ENCODE measurements at regions not wholly inside any gene's neighbourhood (a gene's known extent, or its start where the extent isn't known, plus 50 kb on each side); places are given as distances from the start of the nearest gene placed in this dataset.
"Not testable (repeated sequence)": the region's sequence is repeated elsewhere in the genome, so short reads cannot be mapped to it uniquely, and the experiment has no call there.

- Mint-ChIP-seq H3K9me3 (no peaks in the 10 kb centered on the region), H3K4me3 (no peak overlapping the region), H3K27ac (no peak overlapping the region), H3K36me3 (no peaks in the 10 kb centered on the region), H3K27me3 (ENCODE audit: insufficient read depth, low read depth) (no peaks in the 10 kb centered on the region), H3K4me1 (no peaks in the 10 kb centered on the region)
- no peak overlapping the region for H3K4me3 ChIP-seq
- no peaks in the 10 kb centered on the region for H3K4me1 ChIP-seq
- DNase-seq (ENCODE audit: low spot score) = no peak
- H3K9ac ChIP-seq = no peak overlapping the region
- no peaks in the 10 kb centered on the region for H3K79me2 ChIP-seq (ENCODE audit: low read depth)
- no peak overlapping the region for H3K4me2 ChIP-seq
- no peaks in the 10 kb centered on the region for H3K36me3 ChIP-seq
- no peak overlapping the region for H2AFZ ChIP-seq (replicated peaks)
- H3K27me3 ChIP-seq = no peaks in the 10 kb centered on the region
- no peaks in the 10 kb centered on the region for H3F3A ChIP-seq (ENCODE audit: low read depth)
- H3K9me3 ChIP-seq (ENCODE audit: low read depth) = no peaks in the 10 kb centered on the region
- no peak overlapping the region for H3K27ac ChIP-seq
- TF ChIP-seq EZH2 (IDR thresholded peaks at IDR 0.05) (no peak), EZH2phosphoT487 (IDR thresholded peaks at IDR 0.05) (no peak)
- TF ChIP-seq, protein P1, sequence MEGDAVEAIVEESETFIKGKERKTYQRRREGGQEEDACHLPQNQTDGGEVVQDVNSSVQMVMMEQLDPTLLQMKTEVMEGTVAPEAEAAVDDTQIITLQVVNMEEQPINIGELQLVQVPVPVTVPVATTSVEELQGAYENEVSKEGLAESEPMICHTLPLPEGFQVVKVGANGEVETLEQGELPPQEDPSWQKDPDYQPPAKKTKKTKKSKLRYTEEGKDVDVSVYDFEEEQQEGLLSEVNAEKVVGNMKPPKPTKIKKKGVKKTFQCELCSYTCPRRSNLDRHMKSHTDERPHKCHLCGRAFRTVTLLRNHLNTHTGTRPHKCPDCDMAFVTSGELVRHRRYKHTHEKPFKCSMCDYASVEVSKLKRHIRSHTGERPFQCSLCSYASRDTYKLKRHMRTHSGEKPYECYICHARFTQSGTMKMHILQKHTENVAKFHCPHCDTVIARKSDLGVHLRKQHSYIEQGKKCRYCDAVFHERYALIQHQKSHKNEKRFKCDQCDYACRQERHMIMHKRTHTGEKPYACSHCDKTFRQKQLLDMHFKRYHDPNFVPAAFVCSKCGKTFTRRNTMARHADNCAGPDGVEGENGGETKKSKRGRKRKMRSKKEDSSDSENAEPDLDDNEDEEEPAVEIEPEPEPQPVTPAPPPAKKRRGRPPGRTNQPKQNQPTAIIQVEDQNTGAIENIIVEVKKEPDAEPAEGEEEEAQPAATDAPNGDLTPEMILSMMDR (IDR thresholded peaks at IDR 0.05) = no peak
- H4K20me1 ChIP-seq (ENCODE audit: low read depth) = no peaks in the 10 kb centered on the region
Observed at GRCh38 chr7:124247691-124248090, 214.8 kb upstream of the TMEM229A start.

DNA sequence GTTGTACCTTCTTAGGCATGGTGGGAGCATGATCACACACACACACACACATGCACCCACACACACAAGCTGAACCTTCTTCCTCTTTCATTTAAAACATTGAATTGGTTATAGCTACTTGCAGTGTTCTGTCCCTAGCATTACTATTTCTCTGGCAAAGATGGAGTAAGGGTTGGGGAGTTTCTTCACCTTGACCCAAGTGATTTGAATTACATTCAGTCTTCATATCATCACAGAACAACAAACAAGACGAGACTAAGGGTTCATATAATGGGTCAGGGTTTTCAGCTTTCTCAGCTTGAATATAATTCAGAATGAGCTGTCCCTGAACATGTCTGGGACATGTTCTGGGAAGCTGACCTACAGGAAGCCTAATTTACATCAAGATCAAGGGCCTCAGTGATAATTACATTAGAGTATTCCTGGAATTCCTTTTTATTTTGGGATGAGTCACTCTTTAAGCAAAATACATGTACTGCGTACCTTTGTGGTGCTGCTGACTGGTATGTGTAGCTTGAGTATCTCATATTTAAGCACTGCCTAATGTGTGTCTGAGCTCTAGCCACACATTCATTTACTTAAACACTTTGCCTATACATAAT, 213.5 kb upstream of the TMEM229A start:
- H3K4me2 ChIP-seq = no peak overlapping the region
- Mint-ChIP-seq H3K4me1 (no peaks in the 10 kb centered on the region), H3K27ac (no peak overlapping the region), H3K27me3 (ENCODE audit: insufficient read depth, low read depth) (no peaks in the 10 kb centered on the region), H3K9me3 (no peaks in the 10 kb centered on the region), H3K36me3 (no peaks in the 10 kb centered on the region), H3K4me3 (no peak overlapping the region)
- no peaks in the 10 kb centered on the region for H3F3A ChIP-seq (ENCODE audit: low read depth)
- no peak overlapping the region for H3K4me3 ChIP-seq
- TF ChIP-seq, protein P1 (IDR thresholded peaks at IDR 0.05) = no peak
- TF ChIP-seq EZH2phosphoT487 (IDR thresholded peaks at IDR 0.05) = no peak
- TF ChIP-seq EZH2 (IDR thresholded peaks at IDR 0.05) = no peak
- H3K4me1 ChIP-seq = no peaks in the 10 kb centered on the region
- no peak overlapping the region for H3K9ac ChIP-seq
- H3K9me3 ChIP-seq (ENCODE audit: low read depth) = no peaks in the 10 kb centered on the region
- no peak overlapping the region for H2AFZ ChIP-seq (replicated peaks)
- no peaks in the 10 kb centered on the region for H3K79me2 ChIP-seq (ENCODE audit: low read depth)
- H3K27ac ChIP-seq = no peak overlapping the region
- no peaks in the 10 kb centered on the region for H3K27me3 ChIP-seq
- DNase-seq (ENCODE audit: low spot score) = no peak
- H3K36me3 ChIP-seq = no peaks in the 10 kb centered on the region
- no peaks in the 10 kb centered on the region for H4K20me1 ChIP-seq (ENCODE audit: low read depth)

GRCh38 chr7:124244469-124244868, 211.6 kb upstream of the TMEM229A start:
- H3K27ac Mint-ChIP-seq = not testable (repeated sequence)

DNA sequence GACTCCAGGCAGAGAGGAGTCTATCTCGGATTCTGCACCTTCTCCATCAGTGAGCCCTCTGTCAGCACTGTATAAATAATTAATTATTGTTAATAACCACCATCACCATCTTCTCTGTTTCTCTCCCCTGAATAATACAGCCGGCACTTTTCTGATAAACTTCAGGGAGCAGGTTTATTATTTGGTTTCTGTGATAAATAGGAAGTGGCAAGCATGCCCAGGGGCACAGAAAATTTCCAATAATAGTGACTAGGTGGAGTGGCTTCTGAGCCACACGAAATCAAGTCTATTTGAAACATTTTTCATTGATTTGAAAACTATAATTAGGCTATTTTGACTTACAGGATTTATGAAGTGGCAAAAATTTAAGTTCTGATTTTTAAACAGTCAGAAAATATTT, 186.8 kb upstream of the TMEM229A start:
- Mint-ChIP-seq H3K4me3 (no peak overlapping the region), H3K4me1 (no peaks in the 10 kb centered on the region), H3K27ac (no peak overlapping the region), H3K27me3 (ENCODE audit: insufficient read depth, low read depth) (peaks cover 2% of the 10 kb centered on the region), H3K9me3 (peaks cover 17% of the 10 kb centered on the region), H3K36me3 (no peaks in the 10 kb centered on the region)
- H3K27me3 ChIP-seq = no peaks in the 10 kb centered on the region
- no peaks in the 10 kb centered on the region for H4K20me1 ChIP-seq (ENCODE audit: low read depth)
- no peaks in the 10 kb centered on the region for H3K4me1 ChIP-seq
- no peak overlapping the region for H3K4me2 ChIP-seq
- no peak overlapping the region for H3K4me3 ChIP-seq
- DNase-seq (ENCODE audit: low spot score) = no peak
- H3K27ac ChIP-seq = no peak overlapping the region
- H3K79me2 ChIP-seq (ENCODE audit: low read depth) = no peaks in the 10 kb centered on the region
- H3K9me3 ChIP-seq (ENCODE audit: low read depth) = no peaks in the 10 kb centered on the region
- no peak overlapping the region for H3K9ac ChIP-seq
- no peak overlapping the region for H2AFZ ChIP-seq (replicated peaks)
- TF ChIP-seq EZH2 (IDR thresholded peaks at IDR 0.05) (no peak), EZH2phosphoT487 (IDR thresholded peaks at IDR 0.05) (no peak)
- TF ChIP-seq, protein P1 (IDR thresholded peaks at IDR 0.05) = no peak
- H3K36me3 ChIP-seq = no peaks in the 10 kb centered on the region
- no peaks in the 10 kb centered on the region for H3F3A ChIP-seq (ENCODE audit: low read depth)

More at GRCh38 chr7:124244469-124244868, 211.6 kb upstream of the TMEM229A start:
- H3K4me3 ChIP-seq; H3K4me1 ChIP-seq; H3K27ac ChIP-seq; H3F3A ChIP-seq (ENCODE audit: low read depth); H4K20me1 ChIP-seq (ENCODE audit: low read depth); H3K36me3 ChIP-seq; H3K4me2 ChIP-seq; H3K79me2 ChIP-seq (ENCODE audit: low read depth); H3K36me3 Mint-ChIP-seq; H3K27me3 Mint-ChIP-seq (ENCODE audit: insufficient read depth, low read depth); H3K4me3 Mint-ChIP-seq; H3K27me3 ChIP-seq; H2AFZ ChIP-seq (replicated peaks); DNase-seq (ENCODE audit: low spot score); H3K9me3 ChIP-seq (ENCODE audit: low read depth); H3K9me3 Mint-ChIP-seq; H3K9ac ChIP-seq; H3K4me1 Mint-ChIP-seq: not testable (repeated sequence)
